Liver (tissue), 8 donors: ENCODE measurements at regions not wholly inside any gene's neighbourhood (a gene's known extent, or its start where the extent isn't known, plus 50 kb on each side); places are given as distances from the start of the nearest gene placed in this dataset.

Experiments used
- DNase-seq: peaks from one replicate; pipeline ENCODE4 v3.0.0-alpha.2; 2017; ENCODE audit warnings: low spot score
- H3K27ac ChIP-seq, 2 donors: one replicate each; pipeline ENCODE4 v1.7.0; 2013; ENCODE audit warnings: inconsistent platforms in 2 of 2, low read length in 2 of 2, control low read depth in 1 of 2, low read depth in 1 of 2, mild to moderate bottlenecking in 1 of 2
- H3K27me3 ChIP-seq, 4 donors: one replicate each; pipeline versions ENCODE4 v1.6.1 to v1.7.0; 2013; ENCODE audit warnings: low read length in 3 of 4, inconsistent platforms in 1 of 4, mild to moderate bottlenecking in 1 of 4, moderate library complexity in 1 of 4; ENCODE audit not compliant: control insufficient read depth in 4 of 4, insufficient read depth in 4 of 4
- H3K36me3 ChIP-seq, 4 donors: one replicate each; pipeline versions ENCODE4 v1.6.1 to v1.7.0; 2013; ENCODE audit warnings: low read length in 3 of 4, mild to moderate bottlenecking in 3 of 4, low read depth in 1 of 4, moderate library complexity in 1 of 4; ENCODE audit not compliant: control insufficient read depth in 4 of 4, insufficient read depth in 3 of 4
- H3K4me1 ChIP-seq, 4 donors: one replicate each; pipeline versions ENCODE4 v1.6.1 to v1.7.0; 2013; ENCODE audit warnings: low read length in 3 of 4, mild to moderate bottlenecking in 3 of 4, moderate library complexity in 1 of 4; ENCODE audit not compliant: control insufficient read depth in 4 of 4, insufficient read depth in 4 of 4
- H3K4me3 ChIP-seq, 3 donors: one replicate each; pipeline versions ENCODE4 v1.6.1 to v1.7.0; 2013; ENCODE audit warnings: low read length in 3 of 3, control low read depth in 1 of 3, low read depth in 1 of 3, mild to moderate bottlenecking in 1 of 3
- H3K9ac ChIP-seq, 2 donors: one replicate each; pipeline ENCODE4 v1.7.0; 2013; ENCODE audit warnings: low read length in 2 of 2, mild to moderate bottlenecking in 2 of 2, moderate library complexity in 2 of 2, control low read depth in 1 of 2, low read depth in 1 of 2
- H3K9me3 ChIP-seq, 4 donors: one replicate each; pipeline versions ENCODE4 v1.6.1 to v1.7.0; 2013; ENCODE audit warnings: low read length in 3 of 4; ENCODE audit not compliant: control insufficient read depth in 4 of 4
- ATF3 ChIP-seq: IDR thresholded peaks from 2 replicates; pipeline ENCODE4 v1.6.1; 2016; ENCODE audit warnings: antibody characterized with exemption
- CTCF ChIP-seq: fragments of 150-350 bp; IDR thresholded peaks from 2 replicates; pipeline ENCODE4 v1.5.1; 2017; ENCODE audit warnings: improper control_type of control experiment, low read depth, low read length; ENCODE audit not compliant: missing input control
- EGR1 ChIP-seq, 2 donors: IDR thresholded peaks; 2 replicates each; pipeline ENCODE4 v1.6.1; 2016 to 2018; ENCODE audit warnings: antibody characterized with exemption in 2 of 2, low read depth in 2 of 2
- FOXA1 ChIP-seq: IDR thresholded peaks from 2 replicates; pipeline ENCODE4 v1.6.1; 2016; ENCODE audit warnings: antibody characterized with exemption
- FOXA2 ChIP-seq: IDR thresholded peaks from 2 replicates; pipeline ENCODE4 v1.6.1; 2016; ENCODE audit warnings: antibody characterized with exemption
- GABPA ChIP-seq, 2 donors: IDR thresholded peaks in 1 of 2; conservative IDR thresholded peaks in 1 of 2; 2 replicates each; pipeline ENCODE4 v1.6.1; 2016; ENCODE audit warnings: antibody characterized with exemption in 2 of 2, mild to moderate bottlenecking in 1 of 2, moderate library complexity in 1 of 2
- HNF4A ChIP-seq, 2 donors: conservative IDR thresholded peaks; 2 replicates each; pipeline ENCODE4 v1.6.1; 2016; ENCODE audit warnings: antibody characterized with exemption in 2 of 2, mild to moderate bottlenecking in 2 of 2
- HNF4G ChIP-seq: IDR thresholded peaks from 2 replicates; pipeline ENCODE4 v1.6.1; 2016; ENCODE audit warnings: antibody characterized with exemption
- JUND ChIP-seq, 2 donors: IDR thresholded peaks; 2 replicates each; pipeline ENCODE4 v1.6.1; 2016; ENCODE audit warnings: antibody characterized with exemption in 2 of 2
- MAX ChIP-seq: IDR thresholded peaks from 2 replicates; pipeline ENCODE4 v1.6.1; 2016; ENCODE audit warnings: antibody characterized with exemption
- NR2F2 ChIP-seq: IDR thresholded peaks from 2 replicates; pipeline ENCODE4 v1.6.1; 2016; ENCODE audit warnings: antibody characterized with exemption
- RAD21 ChIP-seq, 2 donors: IDR thresholded peaks; 2 replicates each; pipeline ENCODE4 v1.6.1; 2016; ENCODE audit warnings: antibody characterized with exemption in 2 of 2, mild to moderate bottlenecking in 2 of 2
- REST ChIP-seq: IDR thresholded peaks from 2 replicates; pipeline ENCODE4 v1.6.1; 2016; ENCODE audit warnings: antibody characterized with exemption, mild to moderate bottlenecking
- RXRA ChIP-seq, 2 donors: IDR thresholded peaks; 2 replicates each; pipeline ENCODE4 v1.6.1; 2017 to 2018; ENCODE audit warnings: antibody characterized with exemption in 2 of 2, mild to moderate bottlenecking in 1 of 2
- SP1 ChIP-seq: IDR thresholded peaks from 2 replicates; pipeline ENCODE4 v1.6.1; 2018; ENCODE audit warnings: antibody characterized with exemption, mild to moderate bottlenecking
- TAF1 ChIP-seq: conservative IDR thresholded peaks from 2 replicates; pipeline ENCODE4 v1.6.1; 2016; ENCODE audit warnings: antibody characterized with exemption, mild to moderate bottlenecking
- YY1 ChIP-seq: IDR thresholded peaks from 2 replicates; pipeline ENCODE4 v1.6.1; 2016; ENCODE audit warnings: antibody characterized with exemption, mild to moderate bottlenecking
- ZBTB33 ChIP-seq: IDR thresholded peaks from 2 replicates; pipeline ENCODE4 v1.6.1; 2016; ENCODE audit warnings: antibody characterized with exemption
- WGBS: extraction: QIAGEN DNeasy Blood & Tissue Kit; methylation state at CpG from one replicate; pipeline ENCODE4 v1.1.7; 2013; 5-methylcytosine and 5-hydroxymethylcytosine counted together
- donor health status: healthy.
- donor health status: healthy.
- donor health status: healthy.
- donor health status: healthy.
- donor health status: healthy.

- TF ChIP-seq EGR1 (IDR thresholded peaks at IDR 0.05; ENCODE audit: low read depth in 2 of 2) (no peak), TAF1 (no peak), NR2F2 (no peak), SP1 (no peak), ATF3 (no peak), RAD21 (IDR thresholded peaks at IDR 0.05) (no peak), RXRA (IDR thresholded peaks at IDR 0.05) (no peak), REST (no peak), HNF4A (conservative IDR thresholded peaks at IDR 0.05) (no peak), HNF4G (no peak), CTCF (no peak), MAX (no peak), GABPA (IDR thresholded peaks at IDR 0.05 in 1 of 2, conservative IDR thresholded peaks at IDR 0.05 in 1 of 2) (no peak), FOXA1 (no peak), FOXA2 (no peak), ZBTB33 (no peak), JUND (IDR thresholded peaks at IDR 0.05) (no peak), YY1 (no peak)
These were observed 65.0 kb downstream of the IRX2 start for GRCh38 chr5:2686321-2687124.

More at GRCh38 chr5:2686321-2687124, 65.0 kb downstream of the IRX2 start:
- DNase-seq = no peak
- peaks cover 0 to 3% (median 1%) of the 10 kb centered on the region in 4 donors for H3K27me3 ChIP-seq
- no peaks in the 10 kb centered on the region for H3K4me1 ChIP-seq
- H3K4me3 ChIP-seq = no peak overlapping the region
- no peaks in the 10 kb centered on the region for H3K36me3 ChIP-seq
- WGBS = 57% methylated on average over 28 of the region's 28 CpGs
- H3K27ac ChIP-seq = no peak overlapping the region
- H3K9me3 ChIP-seq = peaks cover 0 to 4% (median 0%) of the 10 kb centered on the region in 4 donors
- no peak overlapping the region for H3K9ac ChIP-seq
